ENCODE measurements at regions not wholly inside any gene's neighbourhood (a gene's known extent, or its start where the extent isn't known, plus 50 kb on each side); places are given as distances from the start of the nearest gene placed in this dataset.

DNA sequence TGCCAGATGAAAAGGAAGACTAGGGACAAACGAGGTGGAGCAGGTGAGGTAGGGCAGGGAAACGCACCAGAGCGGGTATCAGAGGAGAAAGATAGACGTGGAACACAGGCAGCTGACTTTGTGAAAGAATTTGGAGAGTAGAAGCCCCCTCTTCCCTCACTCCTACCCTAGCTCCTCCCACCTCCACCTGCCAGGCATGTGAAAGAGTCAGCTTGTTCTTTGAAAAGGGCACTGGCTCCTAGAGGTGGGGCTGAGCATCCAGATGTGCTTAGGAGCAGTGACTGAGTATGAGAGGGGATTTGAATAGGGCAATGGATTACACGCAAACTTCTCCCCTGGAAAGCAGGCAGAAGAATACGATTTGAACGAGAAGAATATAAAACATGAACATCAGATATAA, 174.2 kb upstream of the INHBA start:
- no peak for TF ChIP-seq POLR2A (IDR thresholded peaks at IDR 0.05; ENCODE audit: low read depth, low read length)
- no peak for TF ChIP-seq ETV6 (conservative IDR thresholded peaks at IDR 0.05 in 1 of 2, IDR thresholded peaks at IDR 0.05 in 1 of 2; ENCODE audit: borderline replicate concordance in 1 of 2, low read depth in 1 of 2)
- no peak for TF ChIP-seq ZNF274 (IDR thresholded peaks at IDR 0.05; ENCODE audit: insufficient read depth, insufficient read length)
- TF ChIP-seq, protein P1, sequence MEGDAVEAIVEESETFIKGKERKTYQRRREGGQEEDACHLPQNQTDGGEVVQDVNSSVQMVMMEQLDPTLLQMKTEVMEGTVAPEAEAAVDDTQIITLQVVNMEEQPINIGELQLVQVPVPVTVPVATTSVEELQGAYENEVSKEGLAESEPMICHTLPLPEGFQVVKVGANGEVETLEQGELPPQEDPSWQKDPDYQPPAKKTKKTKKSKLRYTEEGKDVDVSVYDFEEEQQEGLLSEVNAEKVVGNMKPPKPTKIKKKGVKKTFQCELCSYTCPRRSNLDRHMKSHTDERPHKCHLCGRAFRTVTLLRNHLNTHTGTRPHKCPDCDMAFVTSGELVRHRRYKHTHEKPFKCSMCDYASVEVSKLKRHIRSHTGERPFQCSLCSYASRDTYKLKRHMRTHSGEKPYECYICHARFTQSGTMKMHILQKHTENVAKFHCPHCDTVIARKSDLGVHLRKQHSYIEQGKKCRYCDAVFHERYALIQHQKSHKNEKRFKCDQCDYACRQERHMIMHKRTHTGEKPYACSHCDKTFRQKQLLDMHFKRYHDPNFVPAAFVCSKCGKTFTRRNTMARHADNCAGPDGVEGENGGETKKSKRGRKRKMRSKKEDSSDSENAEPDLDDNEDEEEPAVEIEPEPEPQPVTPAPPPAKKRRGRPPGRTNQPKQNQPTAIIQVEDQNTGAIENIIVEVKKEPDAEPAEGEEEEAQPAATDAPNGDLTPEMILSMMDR (IDR thresholded peaks at IDR 0.05 in 2 of 3, conservative IDR thresholded peaks at IDR 0.05 in 1 of 3; ENCODE audit: control insufficient read depth in 2 of 3, extremely low read depth in 1 of 3, insufficient read depth in 1 of 3, low read depth in 3 of 3, low read length in 3 of 3): no peak
- no peak for TF ChIP-seq NFYB (IDR thresholded peaks at IDR 0.05; ENCODE audit: insufficient read depth, low read depth, low read length)
- TF ChIP-seq, protein P2, sequence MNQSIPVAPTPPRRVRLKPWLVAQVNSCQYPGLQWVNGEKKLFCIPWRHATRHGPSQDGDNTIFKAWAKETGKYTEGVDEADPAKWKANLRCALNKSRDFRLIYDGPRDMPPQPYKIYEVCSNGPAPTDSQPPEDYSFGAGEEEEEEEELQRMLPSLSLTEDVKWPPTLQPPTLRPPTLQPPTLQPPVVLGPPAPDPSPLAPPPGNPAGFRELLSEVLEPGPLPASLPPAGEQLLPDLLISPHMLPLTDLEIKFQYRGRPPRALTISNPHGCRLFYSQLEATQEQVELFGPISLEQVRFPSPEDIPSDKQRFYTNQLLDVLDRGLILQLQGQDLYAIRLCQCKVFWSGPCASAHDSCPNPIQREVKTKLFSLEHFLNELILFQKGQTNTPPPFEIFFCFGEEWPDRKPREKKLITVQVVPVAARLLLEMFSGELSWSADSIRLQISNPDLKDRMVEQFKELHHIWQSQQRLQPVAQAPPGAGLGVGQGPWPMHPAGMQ (IDR thresholded peaks at IDR 0.05; ENCODE audit: borderline replicate concordance): no peak
